Eye (tissue), 1 donor: ENCODE measurements at regions not wholly inside any gene's neighbourhood (a gene's known extent, or its start where the extent isn't known, plus 50 kb on each side); places are given as distances from the start of the nearest gene placed in this dataset.
"Not testable (repeated sequence)": the region's sequence is repeated elsewhere in the genome, so short reads cannot be mapped to it uniquely, and the experiment has no call there.

ENCODE experiments used
- DNase-seq: peaks from one replicate; pipeline ENCODE4 v3.0.0-alpha.2; 2015

DNA sequence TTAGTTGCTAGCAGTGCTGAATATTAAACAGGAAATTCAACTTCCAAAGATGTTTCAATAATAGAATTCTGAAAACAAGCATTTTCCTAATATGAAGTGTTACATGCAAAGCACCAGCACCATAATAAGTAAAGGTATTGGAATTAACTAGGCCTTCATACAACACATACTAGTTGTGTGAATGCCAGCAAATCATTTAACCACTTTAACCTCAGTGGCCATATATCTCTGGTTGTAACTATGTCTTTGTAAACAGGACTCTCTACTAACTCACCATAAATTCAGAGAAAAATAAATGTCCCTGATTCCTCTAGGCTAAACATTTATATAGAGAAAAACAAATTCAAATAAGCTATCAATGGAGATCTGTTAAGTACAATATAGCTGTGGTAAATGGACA, 175.7 kb upstream of the NBPF9 start:
- DNase-seq = not testable (repeated sequence)

DNA sequence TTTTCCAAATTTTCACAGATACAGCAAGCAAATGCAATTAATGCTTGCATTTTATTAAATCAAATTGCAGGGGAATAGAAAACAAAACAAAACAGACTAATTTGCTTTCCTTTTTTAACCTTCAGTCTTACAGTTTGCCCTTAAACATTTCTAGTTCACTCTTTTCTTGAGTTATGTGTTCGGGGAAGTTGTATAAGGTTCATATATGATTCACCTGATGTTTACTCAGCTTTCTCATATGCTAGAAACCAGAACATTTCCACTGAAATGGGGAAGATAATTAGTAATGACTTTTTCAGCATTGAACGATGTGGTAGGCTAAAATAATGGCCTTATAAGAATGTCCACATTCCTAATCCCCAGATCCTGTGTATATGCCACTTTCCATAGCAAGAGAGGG, 176.2 kb upstream of the NBPF9 start:
- DNase-seq = not testable (repeated sequence)

DNA sequence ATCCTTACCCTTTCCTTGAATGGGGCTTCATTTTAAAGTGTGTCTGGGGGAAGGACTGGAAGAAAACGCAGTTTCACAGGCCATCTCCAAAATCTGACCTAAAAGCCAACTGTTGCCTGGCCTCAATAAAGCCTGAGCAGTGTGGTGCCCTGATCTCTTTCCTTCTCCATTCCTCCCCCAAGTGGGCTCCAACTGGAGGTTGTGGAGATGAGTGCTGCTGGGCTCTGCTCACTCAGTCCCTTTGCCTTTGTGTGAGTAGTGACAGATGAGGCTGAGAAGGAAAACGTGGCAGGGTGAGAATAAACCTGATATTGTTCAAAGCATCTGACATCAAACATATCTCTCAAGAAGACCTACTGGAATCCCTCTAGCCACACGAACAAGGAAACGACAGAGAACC, 181.4 kb upstream of the NBPF9 start:
- not testable (repeated sequence) for DNase-seq

DNA sequence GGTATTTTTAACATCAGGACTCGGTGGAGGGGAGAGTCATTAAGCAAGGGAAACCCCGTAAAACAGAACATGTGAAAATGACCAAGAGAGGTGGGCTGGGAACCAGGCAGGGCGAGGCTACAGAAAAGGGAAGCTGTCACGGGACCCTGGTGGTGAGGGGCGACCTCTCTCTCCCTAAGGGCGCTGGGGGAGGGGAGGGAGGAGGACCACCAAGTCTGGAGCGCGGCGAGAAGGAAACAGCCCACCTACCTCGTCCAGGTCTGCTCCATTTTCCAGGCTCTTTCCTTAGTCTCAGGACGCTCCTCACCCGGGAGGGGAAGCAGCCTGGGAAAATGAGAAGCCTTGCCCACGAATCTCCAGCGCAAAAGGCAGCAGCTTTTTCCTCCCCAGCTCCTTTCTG, 181.9 kb upstream of the NBPF9 start:
- DNase-seq = not testable (repeated sequence)

DNA sequence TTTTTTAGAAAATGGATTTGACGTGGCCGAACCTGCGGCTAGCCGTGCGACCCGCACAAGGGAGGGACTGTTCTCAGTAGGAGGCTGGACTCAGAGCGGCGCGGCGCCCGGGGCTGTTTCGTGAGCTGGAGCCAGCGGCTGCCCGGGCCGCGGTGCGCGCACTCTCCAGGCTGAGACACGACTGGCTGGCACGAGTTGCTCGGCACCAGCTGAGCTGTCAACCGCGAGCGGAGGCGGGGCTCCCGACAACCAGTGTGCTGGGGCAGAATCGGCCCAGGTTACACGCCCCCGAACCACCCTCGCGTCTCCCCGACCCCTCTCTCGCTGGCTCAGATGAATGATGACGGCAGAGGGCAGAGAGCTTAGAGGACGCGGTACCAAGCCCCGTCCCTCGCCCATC, 182.3 kb upstream of the NBPF9 start:
- not testable (repeated sequence) for DNase-seq

DNA sequence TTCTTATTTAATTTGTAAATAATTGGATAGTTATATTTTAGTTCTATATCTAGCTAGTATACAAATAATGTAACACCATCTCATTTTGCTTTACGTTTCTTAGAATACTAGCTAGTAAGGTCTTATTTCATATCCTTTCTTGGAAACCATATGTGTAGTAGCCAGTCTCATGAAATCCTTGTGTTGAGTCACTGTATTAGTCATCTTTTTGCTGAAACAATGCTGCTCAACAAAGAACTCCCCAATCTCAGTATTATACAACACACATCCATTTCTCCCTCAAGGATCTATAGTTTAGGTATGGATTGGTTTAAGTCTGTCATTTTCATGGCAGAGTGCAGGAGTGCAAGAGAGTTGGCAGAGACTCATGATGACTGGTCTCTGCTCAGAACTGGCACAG, 185.2 kb upstream of the NBPF9 start:
- DNase-seq = not testable (repeated sequence)

DNA sequence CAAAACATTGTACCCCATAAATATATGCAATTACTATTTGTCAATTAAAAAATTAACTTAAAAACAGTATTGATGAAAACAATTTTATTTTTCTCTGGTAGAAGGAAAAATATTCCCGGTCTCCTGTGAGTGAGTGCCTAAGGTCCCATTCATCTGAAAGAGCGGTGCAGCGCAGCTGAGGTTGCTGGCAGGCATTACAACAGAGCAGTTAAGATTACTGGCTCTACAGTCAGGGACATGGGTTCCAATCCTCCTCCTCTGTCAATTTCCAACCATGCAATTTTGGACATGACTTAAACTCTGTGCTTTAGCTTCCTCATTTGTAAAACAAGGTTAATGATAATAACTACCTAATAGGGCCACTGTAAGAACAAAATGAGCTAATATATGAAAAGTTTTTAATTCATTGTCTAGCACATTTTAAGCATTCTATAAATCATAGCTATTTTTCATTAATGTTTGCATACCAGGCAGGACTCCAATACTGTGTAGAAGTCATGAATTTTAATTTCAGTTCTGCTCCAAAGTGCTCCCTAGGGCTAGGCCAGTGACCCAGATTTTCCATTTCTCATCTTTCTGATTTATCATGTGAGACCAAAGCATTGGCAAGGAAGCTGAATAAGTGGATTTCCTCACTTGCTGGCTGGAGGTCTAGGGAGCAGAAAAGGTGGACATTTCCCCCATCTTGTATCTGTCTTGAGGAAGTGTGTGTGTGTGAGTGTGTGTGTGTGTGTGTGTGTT, 174.2 kb upstream of the NBPF19 start:
- DNase-seq = not testable (repeated sequence)

DNA sequence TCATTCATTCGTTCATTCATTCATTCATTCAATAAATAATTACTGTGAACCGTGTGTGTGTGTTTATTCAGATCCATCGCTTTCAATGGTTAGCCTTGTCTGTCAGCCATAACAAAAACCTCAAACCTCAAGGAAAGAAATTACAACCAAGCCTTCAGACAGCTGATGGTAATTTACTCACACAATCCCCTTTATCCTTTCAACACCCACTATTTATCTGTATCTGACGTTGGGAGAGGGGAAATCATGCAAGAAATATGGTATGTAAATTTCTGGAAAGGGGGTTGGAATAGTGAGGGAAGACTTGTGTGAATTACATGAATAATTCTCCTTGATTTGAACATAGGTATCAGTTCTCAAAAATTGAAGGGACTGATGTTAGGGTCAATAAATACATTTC, 173.6 kb upstream of the NBPF19 start:
- DNase-seq = not testable (repeated sequence)

DNA sequence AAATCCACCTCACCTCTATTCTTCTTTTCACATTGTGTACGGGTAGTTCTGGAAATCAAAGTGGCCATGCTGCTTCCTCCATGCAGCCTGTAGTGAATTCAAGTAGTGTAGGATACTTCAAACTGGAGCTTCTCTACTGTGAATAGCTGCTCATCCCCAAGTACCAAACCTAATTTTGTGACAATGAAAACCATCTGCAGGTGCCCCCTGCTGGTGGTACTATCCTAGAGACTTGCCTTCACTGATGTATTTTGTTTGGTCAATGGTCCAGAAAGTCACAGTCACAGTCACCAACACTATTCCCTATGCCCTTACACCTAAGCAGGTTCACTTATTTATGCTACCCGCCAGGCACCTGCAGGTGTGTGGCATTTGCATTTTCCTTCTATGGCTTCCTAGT, 170.0 kb upstream of the NBPF19 start:
- not testable (repeated sequence) for DNase-seq

DNA sequence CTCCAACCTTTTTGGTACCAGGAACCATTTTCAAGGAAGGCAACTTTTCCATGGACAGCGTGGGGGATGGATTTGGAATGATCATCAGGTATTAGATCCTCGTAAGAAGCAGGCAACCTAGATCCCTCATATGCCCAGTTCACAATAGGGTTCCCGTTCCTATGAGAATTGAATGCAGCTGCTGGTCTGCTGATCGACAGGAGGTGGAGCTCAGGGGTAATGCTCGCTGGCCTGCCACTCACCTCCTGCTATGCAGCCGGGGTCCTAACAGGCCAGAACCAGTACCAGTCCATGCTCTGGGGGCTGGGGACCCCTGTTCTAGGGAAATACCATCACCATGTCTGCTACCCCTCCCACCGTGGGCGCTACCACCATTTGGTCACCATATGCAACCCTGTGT, 167.2 kb upstream of the NBPF19 start:
- DNase-seq = not testable (repeated sequence)

DNA sequence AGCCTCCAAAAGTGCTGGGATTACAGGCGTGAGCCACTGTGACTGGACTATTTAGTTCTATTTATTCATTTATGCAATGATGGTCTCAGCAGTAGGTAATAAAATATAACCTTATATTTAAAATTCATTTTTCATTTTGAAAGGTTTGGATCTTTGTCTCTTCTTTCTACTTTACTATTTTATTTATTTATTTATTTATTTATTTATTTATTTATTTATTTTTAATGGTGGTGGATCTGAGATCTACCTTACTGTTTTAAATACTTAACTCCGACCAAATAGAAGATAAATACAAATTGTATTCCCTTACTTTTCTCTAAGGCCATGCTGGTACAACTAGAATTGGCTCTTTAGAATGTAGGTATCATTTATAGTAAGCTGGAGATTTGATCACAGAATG, 159.9 kb upstream of the NBPF19 start:
- not testable (repeated sequence) for DNase-seq

DNA sequence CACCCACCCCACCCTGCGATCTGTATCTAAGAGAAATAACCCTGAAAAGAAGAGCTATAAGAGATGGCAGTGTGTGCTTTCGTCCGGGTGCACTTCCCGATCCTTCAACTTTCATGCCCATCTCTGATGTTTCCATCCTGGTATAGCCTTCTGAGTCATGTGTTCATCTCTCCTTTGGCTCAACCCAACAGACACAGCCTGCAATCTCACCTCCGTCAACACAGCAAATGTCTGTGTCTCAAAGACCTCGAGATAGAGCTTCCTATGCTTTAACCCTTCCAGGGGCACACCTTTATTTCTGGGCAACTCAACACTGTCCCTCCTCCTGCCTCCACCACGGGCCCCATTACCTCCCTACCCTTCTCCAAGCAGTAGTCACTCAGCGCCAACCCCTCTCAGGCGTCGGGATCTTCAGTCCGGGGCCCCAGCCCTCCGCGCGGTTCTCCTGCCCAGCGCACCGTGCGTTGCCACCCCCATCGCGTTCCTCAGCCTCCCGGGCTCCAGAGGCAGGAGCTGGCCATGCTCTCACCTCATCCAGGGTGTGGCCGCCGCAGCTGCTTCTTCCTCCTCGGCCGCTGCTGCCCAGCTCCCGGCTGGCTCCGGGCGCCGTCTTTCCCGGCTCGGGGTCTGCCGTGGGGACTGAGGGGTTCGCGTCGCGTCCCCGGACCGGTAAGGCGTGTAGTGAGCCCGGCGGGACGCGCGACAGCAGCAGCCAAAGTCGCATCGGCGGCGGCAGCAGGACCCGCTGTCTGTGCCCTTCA, 153.7 kb upstream of the NBPF19 start:
- not testable (repeated sequence) for DNase-seq

DNA sequence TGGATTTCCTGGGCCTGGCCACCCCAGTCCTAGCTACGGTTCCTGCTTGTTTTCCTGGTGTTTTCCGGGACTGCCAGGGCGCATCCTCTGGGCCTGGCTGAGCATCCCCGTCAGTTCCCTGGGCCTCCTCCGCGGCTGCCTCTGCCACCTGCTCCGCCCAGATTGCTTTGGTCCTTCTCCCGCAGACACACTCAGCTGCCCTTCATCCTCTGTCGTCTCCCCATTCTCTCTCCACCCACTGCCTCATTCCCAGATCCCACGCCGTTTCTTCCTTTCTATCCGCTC, 153.2 kb upstream of the NBPF19 start:
- not testable (repeated sequence) for DNase-seq

DNA sequence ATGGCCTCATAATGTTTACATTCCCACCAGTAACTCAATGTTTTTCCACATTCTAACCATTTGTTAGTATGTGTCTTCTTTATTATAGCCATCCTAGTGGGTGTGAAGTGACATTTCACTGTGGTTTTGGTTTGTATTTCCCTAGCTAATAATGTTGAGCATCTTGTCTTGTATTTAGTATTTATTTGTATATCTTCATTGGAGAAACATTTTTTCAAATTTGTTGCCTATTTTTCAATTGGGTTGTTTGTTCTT, 144.8 kb upstream of the NBPF19 start:
- not testable (repeated sequence) for DNase-seq

DNA sequence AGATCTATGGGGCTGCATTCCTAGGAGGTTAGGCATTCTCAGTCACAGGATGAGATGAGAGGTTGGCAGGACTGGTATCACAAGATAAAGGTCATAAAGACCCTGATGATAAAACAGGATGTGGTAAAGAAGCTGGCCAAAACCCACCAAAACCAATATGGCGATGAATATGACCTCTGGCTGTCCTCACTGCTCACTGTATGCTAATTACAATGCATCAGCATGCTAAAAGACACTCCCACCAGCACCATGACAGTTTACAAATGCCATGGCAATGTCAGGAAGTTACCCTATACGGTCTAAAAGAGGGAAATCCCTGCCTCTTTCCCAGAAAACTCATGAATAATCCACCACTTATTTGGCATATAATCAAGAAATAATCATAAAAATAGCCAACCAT, 138.8 kb upstream of the NBPF19 start:
- DNase-seq = not testable (repeated sequence)

DNA sequence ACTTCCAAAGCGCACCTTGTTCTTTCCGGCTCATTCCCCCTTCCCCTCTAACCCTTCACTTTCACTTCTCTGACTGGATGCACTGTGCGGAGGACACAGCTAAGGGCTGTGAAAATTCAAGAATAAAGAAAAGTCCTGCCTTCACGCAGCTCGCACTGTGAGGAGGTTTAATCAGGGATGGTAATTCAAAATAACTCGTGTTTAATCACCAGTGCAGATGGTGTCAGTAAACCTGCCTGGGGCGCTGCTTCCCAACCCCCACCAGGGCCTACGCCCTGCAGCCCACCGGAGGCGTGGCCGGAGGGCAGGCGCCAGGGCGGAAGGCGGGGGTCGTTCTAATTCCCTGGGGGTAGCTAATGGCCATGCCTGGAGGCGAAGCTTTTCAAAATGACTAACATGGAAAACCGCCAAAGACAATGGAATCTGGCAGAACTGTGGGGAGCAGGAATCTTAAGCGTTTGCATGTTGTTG, 136.6 kb upstream of the NBPF19 start:
- DNase-seq = not testable (repeated sequence)

DNA sequence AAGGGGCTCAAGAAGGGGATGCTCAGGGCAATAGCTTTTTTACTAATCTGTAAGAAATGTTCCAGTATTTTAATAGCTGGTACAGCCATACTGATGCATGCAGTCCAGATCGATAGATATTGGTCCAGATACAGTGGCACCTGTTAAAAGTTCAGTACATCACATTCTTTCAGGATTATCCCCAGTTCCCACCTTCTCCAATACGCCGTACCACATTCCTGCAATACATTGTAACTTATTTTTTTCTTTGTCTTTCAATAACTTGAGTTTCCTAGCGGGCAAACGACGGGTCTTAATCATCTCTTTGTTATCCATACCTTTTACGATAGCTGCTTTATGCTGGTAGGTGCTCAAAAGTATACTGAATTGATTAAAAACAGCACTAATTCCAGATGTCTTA, 136.1 kb upstream of the NBPF19 start:
- not testable (repeated sequence) for DNase-seq

DNA sequence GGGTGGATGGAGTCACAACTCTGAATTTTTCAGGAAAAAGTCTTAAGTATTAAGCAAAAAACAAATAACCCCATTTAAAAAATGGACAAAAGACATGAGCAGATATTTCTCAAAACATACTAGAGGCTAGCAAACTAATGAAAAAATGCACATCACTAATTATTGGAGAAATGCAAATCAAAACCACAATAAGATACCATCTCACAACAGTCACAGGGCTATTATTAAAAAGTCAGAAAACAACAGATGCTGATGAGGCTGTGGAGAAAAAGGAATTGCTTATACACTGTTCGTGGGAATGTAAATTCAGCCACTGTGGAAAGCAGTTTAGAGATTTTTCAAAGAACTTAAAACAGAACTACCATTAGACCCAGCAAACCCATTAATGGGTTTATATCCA, 125.4 kb upstream of the NBPF19 start:
- DNase-seq = not testable (repeated sequence)

DNA sequence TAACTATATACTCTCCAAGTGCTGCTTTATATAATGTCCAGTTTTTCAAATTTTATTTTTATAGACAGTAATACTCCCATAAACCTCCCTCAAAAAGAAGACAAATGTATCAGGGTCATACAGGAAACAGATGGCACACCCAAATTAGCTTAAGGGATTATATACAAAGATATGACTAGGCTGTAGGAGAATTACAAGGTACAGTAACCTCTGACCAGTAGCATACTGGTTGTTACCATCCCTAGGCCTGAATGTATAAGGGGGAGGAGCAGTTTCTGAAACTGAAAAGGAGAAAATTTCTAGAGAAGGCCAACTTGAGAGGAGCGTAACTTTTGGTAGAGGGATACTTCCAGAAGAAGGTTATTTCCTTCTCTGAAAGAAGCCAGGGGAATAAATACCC, 122.6 kb upstream of the NBPF19 start:
- DNase-seq = not testable (repeated sequence)

DNA sequence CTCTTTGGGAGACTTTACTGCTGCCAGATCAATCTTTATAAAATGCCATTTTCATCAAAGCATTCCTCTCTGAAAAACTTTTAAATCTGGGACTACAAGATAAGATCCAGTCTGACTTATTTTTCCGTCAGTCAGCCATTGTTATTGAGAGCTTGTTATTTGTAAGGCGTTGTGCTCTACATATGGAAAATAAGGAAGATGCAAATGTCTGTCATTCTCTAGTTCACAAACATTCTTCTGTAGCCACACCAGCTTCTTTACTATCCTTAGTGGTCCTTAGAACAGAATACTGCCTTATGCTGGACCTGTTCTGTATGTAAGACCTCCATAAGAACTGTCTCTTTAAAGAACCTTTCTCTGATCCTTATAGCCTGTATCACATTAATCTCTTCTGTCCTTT, 120.3 kb upstream of the NBPF19 start:
- DNase-seq = not testable (repeated sequence)

DNA sequence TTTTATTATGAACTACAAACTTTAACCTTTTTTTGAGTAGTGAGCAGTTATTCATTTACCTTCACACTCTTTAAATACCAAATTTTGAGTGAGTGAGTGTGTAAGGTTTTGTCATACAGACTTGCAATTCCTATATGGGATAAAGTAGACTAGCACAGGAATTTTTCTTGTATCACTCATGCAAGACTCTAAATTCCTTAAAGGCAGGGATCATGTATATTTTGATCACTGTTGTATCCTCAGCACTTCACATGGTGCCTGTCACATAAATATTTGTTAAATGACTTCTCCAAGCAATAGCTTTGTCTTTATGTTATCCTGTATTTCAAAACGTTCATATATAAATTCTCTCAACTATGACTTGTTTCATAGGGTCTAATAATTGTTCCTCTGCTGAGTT, 119.1 kb upstream of the NBPF19 start:
- DNase-seq = not testable (repeated sequence)

DNA sequence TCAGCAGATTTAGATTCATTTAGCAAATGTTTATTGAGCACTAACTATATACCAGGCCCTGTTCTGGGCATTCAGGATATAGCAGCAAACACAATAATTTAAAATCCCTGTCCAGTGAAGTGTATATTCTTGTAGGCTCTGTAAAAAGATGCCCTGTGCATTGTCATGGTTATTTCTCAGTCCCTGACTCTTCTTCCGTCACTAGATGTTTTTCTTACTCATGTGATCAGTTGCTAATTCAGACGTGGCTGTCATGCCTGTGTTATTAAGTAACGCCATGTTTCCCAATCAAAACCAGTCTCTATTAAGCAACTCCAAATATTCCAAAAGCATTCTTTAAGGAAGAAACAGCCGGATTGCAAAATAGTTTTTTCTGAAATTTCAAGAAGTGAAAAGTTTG, 118.7 kb upstream of the NBPF19 start:
- DNase-seq = not testable (repeated sequence)

DNA sequence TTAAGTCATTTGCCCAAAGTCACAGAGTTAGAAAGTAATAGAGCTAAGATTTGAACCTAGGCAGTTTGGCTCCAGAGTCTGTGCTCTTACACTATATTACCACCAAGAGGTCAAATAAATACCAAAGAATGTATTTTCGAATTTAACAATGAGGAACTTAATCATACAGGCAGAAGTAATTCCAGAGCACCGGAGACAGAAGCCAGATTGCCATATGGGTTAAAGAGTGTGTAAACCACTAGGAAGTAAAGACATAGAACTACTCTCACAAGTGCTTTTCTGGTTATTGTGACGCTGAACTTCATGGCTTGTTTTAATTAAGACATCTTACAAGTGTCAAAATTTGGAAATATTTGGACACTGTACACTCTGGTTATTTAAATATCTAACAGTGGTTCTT, 114.5 kb upstream of the NBPF19 start:
- not testable (repeated sequence) for DNase-seq

DNA sequence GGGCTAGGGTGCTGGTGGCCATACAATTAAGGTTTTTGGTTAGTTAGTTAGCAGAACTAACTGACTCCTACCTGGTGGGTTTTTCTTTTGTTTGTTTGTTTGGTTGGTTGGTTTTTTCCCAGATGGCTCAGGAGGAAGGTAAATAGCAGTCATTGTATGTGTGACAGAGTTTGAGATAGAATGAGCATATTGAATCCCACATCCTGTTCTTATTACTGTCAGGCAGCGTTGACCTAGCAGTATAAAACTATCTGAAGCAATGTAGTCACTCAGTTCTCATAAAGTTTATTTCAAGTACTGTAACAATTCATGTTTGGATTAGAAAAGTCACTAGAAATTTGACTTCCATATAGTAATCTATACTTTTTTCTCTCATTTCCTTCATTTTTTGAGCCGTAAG, 113.5 kb upstream of the NBPF19 start:
- DNase-seq = not testable (repeated sequence)
